HG02840 (cell line): ENCODE measurements at regions not wholly inside any gene's neighbourhood (a gene's known extent, or its start where the extent isn't known, plus 50 kb on each side); places are given as distances from the start of the nearest gene placed in this dataset.
"Not testable (repeated sequence)": the region's sequence is repeated elsewhere in the genome, so short reads cannot be mapped to it uniquely, and the experiment has no call there.

Experiments used
- ATAC-seq: cut with Tn5 transposase; IDR thresholded peaks from one replicate; pipeline ENCODE4 v1.9.1; 2021; ENCODE audit warnings: mild to moderate bottlenecking, moderate library complexity, moderate number of reproducible peaks; ENCODE audit not compliant: unreplicated experiment, low FRiP score

DNA sequence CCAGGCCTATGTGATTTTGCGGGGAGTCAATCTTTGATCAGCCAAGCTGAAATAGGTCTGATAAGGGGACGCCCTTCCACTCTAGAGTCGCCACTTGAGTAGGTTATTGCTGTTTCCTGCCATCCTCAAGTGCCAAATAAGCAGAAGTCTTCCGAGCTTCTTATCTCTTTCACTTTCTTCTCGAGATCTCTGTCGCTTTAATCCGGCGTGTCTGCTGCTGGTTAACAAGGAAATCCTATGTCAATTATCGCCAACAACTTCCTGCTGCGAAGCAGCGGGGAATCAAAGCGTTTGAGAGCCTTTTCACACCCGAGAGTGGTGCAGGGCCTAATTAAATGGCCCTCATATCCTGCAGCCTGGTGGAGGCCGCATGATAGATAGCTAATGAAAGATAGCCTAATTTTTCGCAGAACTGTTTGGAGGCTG is 215.9 kb downstream of the RAB11FIP2 start:
- ATAC-seq = no peak

DNA sequence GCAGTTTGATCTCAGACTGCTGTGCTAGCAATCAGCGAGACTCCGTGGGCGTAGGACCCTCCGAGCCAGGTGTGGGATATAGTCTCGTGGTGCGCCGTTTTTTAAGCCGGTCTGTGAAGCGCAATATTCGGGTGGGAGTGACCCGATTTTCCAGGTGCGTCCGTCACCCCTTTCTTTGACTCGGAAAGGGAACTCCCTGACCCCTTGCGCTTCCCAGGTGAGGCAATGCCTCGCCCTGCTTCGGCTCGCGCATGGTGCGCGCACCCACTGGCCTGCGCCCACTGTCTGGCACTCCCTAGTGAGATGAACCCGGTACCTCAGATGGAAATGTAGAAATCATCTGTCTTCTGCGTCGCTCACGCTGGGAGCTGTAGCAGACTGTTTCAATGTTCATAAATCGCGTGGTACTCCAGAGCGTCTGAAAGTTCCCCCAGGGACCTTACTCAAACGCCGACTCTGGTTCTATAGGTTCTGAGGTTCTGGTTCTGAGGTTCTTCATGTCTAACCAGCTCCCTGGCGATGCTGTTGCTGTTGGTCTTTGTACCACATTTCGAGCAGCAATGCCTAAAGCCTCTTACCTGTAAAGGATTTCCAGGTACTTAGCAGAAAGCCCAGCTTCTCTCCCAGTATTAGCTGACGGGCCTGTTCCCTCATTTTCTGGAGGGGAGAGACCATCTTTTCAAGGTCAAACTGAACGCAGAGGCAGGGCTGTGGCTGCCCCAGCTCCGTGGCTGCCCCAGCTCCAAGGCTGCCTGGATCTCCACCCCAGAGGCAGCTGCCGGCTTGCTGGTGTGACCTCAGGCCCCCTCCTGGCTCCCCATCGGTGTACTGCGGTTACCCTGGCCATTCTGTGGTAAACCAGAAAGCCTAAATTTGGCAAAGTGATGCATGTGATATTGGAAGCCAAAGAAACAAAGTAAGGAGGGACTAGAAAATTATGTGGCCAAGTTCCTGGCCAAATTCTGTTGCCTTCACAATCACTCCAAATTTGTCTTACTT is 207.9 kb downstream of the RAB11FIP2 start:
- not testable (repeated sequence) for ATAC-seq

DNA sequence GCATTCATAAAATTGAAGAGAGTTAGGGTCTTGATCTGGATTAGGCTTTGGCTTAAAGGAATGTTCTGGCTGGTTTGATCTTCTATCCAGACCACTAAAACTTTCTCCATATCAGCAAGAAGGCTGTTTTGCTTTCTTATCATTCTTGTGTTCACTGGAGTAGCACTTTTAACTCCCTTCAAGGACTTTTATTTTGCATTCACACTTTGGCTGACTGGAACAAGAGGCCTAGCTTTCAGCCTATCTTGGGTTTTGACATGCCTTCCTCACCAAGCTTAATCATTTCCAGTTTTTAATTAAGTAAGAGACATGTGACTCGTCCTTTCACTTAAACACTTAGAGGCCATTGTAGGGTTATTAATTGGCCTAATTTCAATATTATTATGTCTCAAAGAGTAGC is 190.3 kb downstream of the RAB11FIP2 start:
- ATAC-seq = not testable (repeated sequence)

DNA sequence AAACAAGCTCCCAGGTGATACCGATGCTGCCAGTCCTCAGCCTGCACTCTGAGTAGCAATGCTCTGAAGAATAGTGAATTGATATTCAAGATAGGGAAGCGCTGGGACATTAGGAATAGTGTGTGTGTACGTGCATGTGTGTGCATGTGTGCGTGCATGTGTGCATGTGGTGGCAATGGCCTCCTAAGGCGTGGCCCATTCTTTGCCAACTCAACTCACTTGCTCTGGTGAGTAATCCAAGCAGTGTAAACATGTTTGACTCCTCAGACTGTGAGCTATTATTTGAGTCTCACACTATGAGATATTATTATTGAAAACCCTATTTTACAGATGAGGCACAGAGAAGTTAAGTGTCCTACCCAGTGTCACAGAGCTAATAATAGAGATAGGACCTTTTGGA is 186.6 kb downstream of the RAB11FIP2 start:
- ATAC-seq = no peak

DNA sequence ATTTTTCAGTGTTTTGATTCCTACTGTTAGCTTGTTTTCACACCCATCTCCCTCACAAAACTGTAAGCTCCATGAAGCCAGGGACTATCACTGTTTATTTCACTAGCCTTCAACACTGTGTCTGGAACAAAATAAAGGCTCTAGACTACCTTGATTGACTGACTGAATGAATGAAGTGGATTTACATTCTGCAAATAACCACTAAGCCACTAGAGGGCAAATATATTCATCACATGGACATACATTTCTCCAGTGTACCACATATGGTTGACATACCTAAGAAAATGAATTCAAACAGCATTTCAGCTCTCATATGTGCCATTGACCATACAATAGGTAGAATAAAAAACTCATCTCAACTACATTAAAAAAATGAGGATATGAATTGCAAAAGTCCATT is 185.9 kb downstream of the RAB11FIP2 start:
- no peak for ATAC-seq

DNA sequence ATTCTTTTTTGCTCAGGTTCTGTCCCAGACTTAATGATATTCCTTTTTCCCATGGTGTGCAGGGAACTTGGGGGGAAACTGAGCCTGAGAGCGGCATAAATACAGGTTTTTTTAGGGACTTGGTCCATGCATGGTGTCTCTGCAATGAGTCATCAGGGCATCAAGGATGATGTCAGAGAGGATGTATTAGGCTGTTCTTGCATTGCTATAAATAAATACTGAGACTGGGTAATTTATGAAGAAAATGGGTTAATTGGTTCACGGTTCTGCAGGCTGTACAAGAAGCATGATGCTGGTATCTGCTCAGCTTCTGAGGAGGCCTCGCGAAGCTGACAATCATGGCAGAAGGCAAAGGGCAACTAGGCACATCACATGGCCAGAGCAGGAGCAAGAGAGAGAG is 185.4 kb downstream of the RAB11FIP2 start:
- ATAC-seq = no peak

DNA sequence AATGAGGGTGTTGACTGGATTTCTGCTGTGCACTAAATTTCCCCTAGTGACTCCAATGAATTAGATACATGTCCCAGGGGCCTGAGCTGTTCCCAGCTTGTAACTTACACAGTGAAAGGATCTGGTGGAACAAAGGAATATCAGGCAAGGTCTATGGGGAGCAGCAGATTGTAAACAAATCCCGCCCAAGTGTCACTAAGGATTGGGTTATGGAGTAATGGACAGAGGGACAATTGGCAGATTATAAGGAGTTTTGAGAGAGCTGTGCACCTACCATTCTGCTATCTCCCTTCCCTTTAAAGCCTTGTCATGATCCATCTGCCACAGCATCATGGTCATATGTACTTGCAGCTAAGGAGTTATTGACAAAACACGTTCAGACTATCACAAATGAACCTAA is 183.0 kb downstream of the RAB11FIP2 start:
- ATAC-seq = no peak

DNA sequence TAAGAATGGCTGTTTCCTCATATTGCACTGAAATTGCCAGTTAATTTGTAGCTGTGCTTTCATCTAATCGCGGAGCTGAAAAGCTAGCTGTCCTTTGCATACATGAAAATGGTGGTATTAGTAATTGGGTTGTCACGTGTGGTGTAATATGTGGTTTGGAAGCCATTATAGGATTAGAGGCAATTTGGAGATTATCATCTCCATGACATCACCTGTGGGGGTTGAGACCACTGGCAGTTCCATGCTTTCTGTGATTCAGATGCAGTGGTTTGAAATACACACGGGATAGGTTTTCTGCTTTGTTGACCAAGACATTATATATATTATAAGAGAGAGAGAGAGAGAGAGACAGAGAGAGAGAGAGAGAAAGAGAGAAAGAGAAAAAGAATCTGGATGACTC is 180.8 kb downstream of the RAB11FIP2 start:
- no peak for ATAC-seq

DNA sequence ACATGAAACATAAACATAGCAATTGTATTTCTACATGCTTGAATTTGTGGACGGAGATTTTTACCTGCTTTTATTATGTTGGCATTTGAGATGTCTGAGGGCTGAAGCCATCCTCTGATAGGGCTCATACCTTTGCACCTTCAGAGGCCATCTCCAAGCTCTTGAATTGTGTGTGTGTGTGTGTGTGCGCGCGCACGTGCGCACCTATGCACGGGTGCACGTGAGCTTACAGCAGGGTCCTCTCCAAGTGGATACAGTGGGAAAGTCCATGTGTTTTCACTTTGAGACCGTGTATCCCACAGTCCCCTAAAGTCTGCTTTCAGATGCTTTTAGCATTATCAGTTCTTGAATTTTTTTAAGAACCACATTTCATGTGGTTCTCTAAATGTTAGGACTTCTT is 178.6 kb downstream of the RAB11FIP2 start:
- no peak for ATAC-seq

DNA sequence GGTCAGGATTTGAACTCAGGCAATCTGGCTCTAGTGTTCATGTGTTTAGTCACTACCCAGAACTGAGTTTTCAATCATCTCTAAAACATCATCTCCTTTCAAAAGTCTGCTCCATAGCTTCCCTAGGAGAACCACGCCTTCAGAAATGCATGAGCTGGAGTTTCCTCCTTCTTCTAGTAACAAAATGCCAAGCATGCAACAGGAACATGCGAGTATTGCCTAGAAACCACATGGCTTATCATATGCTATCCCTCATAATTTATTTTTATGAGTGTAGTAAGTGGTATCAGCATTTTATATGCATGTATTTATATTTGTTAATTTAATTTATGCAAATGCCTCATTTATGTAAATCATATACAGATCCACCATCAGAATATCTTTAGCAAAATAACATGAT is 170.9 kb downstream of the RAB11FIP2 start:
- no peak for ATAC-seq

DNA sequence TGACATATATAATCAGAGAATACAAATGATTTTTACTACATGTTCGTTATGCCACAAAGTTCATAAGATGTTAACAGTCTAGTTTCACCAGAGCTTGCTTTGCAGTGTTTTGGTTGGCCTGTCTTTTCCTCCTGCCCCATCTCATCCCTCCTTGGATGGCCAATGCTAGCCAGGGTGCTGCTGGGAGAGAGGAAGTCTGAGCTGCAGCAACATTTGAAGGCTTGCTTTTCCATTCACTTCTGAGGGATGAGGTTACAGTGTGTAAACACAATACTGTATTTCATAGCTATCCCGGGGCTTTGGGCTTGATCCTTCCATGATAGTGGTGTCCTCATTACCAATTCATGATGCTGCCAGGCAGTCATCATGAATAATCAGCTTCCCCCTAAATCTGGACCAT is 170.5 kb downstream of the RAB11FIP2 start:
- no peak for ATAC-seq

DNA sequence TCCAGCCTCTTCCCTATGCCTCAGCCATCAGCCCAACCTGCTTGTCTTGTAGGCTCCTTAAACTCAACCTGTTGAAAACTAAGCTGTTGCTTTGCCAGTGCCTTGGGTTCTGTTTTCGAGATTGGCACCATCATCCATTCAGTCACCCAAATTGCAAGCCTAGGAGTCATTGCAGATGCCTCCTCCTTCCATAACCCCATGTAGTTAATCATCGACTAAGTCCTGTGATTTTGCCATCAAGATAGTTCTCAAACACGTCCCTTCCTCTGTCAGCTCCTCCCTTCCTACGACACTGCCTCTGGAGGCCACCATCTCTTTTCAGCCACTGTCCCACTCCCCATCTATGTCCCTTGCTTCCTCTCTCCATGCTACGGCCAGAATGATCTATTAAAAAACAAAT is 168.1 kb downstream of the RAB11FIP2 start:
- ATAC-seq = no peak

DNA sequence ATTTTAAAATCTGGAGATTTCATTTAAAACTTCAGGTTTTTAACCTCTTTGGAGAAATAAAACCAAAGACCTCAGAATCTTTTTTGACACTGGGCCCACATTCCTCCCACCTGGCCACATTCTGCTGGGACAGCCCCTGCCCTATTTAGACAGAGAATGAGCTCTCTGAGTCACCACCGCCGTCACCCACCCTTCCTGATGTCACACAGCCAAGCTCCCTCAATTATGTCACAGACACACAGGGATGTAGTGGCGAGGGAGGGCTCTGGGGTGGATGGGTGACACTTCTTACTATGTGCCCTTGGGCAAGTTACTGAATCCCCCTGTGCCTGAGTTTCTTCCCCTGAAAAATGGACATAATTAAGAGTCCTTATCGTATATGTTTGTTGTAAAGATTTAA is 162.6 kb downstream of the RAB11FIP2 start:
- no peak for ATAC-seq

DNA sequence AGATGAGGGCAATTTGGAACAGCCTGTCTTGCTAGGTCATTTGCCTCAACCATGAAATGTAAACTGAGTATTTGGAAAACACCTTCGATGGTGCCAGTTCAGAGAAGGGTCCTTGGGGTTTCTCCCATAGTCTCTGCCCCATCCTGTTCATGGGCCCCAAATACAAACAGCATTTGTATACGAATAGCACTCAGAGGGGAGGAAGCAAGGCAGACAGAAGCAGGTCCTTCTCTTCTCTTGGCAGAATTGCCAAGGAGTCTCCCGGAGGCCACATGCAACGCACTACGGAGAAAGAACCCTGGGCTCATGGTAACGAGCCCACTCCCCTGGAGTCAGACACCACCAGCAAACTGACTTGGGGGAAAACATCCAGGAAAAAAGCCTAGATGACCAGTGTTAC is 162.1 kb downstream of the RAB11FIP2 start:
- ATAC-seq = no peak

DNA sequence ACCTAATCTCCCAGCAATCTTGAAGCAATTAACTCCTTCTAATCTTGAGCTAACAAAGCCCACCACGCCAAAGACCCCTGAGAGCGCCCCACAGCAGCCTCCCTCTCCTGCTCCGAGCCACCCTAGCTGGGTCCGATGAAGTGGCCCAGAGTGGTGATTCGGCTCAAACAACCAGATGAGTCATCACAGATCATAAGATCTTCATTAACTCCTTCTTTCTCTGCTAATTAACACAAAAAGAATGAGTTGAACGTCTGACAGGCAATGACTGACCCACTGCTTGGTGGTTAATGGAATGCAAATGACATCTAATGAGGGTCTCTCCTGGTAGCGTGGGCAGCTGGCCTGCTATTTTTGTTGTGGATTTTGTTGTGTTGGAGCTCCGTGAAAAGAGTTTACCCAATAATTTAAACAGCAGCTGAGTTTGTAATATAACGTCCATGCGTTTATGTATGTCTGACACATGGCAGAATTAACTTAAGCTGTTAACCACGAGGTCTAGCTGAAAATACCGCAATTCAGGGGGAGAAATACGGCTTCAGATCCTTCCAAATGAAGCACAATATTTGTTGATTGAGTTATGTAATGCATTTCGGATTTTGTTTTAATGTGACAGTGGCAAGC is 161.4 kb downstream of the RAB11FIP2 start:
- ATAC-seq = no peak

DNA sequence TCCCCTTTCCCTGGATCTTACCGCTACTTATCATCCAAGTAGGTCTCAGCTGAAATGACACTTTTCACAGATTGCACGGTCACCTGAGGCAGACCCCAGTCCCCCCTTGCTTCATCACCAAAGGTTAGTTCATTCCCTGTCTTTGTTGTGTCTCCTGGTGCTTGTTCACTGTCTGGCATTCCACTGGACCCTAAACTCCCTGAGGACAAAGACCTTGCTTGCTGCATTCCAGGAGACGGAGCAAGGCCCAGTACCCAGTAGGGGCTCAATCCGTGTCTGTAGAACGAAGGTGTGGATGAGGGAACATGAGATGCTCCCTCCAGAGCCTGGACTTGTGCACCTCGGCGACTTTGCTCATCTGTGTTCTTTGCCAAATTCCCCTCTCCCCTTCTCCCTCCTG is 160.0 kb downstream of the RAB11FIP2 start:
- ATAC-seq = no peak

DNA sequence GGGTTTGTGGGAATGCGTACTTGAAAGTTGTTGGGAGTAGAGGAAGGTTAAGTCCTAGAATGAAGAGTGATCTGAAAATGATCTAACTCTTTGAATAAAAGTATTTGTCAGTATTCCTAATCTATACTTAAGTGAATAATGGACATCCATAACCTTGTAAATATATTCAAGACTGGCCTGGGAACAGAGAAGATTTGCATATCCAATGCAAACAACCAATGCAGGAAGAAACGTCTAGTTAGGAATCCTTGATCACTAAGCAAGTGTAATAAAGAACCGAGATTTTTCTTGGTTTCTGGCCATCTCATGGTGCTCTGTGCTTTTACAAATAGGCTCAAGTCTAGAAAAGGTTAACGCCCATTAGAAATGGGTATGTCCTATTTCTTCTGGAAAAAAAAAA is 157.1 kb downstream of the RAB11FIP2 start:
- no peak for ATAC-seq

DNA sequence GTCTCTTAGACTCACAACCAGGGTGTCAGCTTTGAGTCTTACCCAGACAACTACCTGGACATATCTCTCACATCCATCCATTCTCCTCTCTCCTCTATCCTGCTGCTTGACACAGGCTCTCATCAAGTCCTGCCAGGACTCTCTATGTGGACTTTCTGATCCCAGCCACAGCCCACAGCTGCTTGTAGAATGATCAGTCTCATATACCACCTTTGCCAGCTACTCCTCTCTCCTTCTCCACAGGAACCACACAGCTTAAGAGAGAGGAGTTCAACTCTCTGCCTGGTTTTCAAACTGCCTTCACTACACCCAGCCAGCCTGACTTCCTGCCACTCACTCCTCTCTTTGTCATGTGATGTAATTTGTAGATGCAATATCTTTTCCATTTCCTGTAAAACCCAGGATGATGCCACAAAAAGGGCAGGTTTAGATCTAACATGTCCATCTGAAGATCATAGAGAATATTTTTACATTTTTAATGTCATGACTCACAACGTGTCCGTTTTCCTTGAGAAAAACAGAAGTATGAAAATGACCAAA is 154.0 kb downstream of the RAB11FIP2 start:
- no peak for ATAC-seq

DNA sequence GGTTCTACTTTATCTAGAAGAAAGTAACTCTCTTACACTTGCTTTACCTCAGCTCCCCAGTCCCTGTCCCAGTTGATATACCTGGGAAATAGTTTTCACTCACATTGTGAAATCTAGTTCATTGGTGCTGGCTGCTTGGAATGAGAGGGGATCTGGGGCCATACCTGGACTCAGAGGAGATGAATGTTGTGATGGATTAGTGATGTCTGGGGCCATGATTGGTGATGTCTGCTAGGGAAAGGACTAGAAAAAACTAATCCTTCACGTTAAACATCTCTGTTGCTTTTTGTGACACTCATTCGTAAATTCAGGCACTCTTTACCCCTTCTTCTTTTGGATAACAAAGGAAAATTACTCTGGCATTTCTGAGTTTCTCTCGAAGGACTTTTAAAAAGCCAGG is 152.4 kb downstream of the RAB11FIP2 start:
- ATAC-seq = no peak

DNA sequence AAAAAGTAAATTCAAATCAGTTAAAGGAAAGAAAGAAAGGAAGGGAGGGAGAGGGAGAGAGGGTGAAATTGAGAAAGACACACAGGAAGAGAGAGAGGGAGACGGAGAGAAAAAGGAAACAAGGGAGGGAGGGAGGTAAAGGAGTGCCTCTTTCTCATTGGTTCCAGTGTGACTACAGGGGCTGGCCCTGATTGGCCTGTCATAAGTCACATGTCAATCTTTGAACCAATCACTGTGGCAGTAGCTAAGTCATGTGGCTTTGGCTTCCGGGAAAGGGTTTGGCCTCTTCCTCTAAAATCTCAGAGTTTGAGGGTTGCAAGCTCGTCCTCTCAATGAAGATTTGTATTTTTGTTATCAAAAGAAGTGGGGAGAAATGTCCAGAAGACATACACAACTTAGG is 150.2 kb downstream of the RAB11FIP2 start:
- ATAC-seq = no peak

DNA sequence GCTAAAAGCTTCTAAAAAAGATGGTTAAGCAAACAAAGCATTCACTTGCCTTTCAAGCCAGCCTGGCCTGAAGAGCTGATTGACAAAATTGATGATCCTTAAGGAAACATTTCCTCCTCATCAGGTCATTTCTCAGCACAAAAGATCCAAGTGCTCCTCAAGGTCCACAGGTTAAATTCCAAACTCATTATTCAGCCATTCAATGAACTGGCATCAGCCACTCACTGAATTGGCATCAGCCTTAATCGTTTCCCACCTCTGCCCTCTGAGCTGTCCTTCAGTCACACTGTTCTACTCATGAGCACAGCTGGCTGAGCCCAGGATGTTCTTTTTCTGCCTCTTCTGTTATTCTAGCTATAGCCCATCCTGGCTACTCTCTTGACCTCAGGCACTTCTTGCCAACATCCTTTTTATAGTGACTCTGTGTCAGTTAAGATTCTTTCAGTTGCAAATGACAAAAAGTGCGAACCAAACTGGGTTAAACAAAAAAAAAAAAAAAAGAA is 147.5 kb downstream of the RAB11FIP2 start:
- ATAC-seq = no peak
